ENCODE measurements at regions not wholly inside any gene's neighbourhood (a gene's known extent, or its start where the extent isn't known, plus 50 kb on each side); places are given as distances from the start of the nearest gene placed in this dataset.
"Not testable (repeated sequence)": the region's sequence is repeated elsewhere in the genome, so short reads cannot be mapped to it uniquely, and the experiment has no call there.

DNA sequence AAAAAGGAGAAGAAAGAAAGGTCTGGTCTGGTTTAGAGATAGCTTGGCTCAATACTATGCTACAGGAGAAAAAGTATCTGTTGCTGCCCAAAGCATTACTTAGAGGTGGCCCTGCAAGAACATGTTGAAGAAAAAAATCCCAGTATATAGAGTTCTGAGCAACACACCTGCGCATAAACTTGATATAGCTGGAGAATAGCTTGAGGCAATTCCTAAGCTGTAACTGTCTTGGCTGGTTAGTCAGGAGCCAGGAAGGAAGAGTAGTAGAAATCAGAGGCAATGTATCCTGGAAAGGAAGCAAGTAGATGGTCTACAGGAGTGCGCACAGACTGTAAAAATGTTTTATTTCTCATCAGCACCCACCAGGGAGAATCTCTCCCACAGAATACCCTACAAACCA is 209.7 kb downstream of the SLITRK1 start:
- Histone ChIP-seq H3K27ac (no peak overlapping the region), H3K9me3 (no peaks in the 10 kb centered on the region), H3K4me3 (no peak overlapping the region), H3K36me3 (no peaks in the 10 kb centered on the region), H3K4me1 (replicated peaks) (no peaks in the 10 kb centered on the region), H3K27me3 (replicated peaks; ENCODE audit: insufficient read depth) (no peaks in the 10 kb centered on the region)
- 86% methylated on average over 2 of the region's 2 CpGs for WGBS
- DNase-seq (ENCODE audit: low spot score) = no peak
- intact Hi-C loops (cut with DNase I) = no loop called here
- no peak for TF ChIP-seq POLR2AphosphoS5 (IDR thresholded peaks at IDR 0.05)

DNA sequence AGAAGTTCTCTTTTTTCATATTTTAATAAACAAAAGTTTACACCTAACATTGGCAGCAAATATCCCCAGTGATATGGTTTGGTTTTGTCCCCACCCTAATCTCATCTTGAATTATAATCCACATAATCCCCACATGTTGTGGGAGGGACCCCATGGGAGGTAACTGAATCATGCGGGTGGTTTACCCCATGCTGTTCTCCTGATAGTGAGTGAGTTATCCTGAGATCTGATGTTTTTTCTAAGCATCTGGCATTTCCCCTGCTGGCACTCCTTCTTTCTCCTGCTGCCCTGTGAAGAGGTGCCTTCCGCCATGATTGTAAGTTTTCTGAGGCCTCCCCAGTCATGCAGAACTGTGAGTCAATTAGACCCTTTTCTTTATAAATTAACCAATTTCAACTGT is 214.7 kb downstream of the SLITRK1 start:
- WGBS = 98% methylated on average over 2 of the region's 2 CpGs

DNA sequence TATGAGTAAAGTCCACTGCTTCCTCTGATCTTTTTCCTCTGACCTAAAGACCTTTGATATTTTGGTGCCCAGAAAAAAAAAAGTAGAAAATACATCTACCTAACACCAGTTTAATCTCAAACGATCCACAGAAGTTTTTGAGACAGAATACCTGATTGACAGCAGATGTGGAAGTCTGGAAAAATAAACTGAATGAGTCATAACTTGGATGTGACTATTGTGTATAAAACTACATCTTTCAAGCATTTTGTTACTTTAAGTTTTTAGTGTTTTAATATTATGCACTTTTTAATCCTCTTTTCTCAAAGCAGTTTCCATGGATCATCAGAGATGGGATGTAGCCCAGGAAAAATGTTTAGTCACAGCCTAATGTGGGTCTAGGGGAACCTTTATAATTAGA is 216.1 kb downstream of the SLITRK1 start:
- H3K9me3 ChIP-seq = no peaks in the 10 kb centered on the region
- H3K4me3 ChIP-seq = no peak overlapping the region
- no peaks in the 10 kb centered on the region for H3K36me3 ChIP-seq
- no peaks in the 10 kb centered on the region for H3K27me3 ChIP-seq (replicated peaks; ENCODE audit: insufficient read depth)
- H3K27ac ChIP-seq = no peak overlapping the region
- WGBS = 64% methylated on average over 1 of the region's 1 CpG
- DNase-seq (ENCODE audit: low spot score) = no peak
- TF ChIP-seq, protein P1, sequence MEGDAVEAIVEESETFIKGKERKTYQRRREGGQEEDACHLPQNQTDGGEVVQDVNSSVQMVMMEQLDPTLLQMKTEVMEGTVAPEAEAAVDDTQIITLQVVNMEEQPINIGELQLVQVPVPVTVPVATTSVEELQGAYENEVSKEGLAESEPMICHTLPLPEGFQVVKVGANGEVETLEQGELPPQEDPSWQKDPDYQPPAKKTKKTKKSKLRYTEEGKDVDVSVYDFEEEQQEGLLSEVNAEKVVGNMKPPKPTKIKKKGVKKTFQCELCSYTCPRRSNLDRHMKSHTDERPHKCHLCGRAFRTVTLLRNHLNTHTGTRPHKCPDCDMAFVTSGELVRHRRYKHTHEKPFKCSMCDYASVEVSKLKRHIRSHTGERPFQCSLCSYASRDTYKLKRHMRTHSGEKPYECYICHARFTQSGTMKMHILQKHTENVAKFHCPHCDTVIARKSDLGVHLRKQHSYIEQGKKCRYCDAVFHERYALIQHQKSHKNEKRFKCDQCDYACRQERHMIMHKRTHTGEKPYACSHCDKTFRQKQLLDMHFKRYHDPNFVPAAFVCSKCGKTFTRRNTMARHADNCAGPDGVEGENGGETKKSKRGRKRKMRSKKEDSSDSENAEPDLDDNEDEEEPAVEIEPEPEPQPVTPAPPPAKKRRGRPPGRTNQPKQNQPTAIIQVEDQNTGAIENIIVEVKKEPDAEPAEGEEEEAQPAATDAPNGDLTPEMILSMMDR (IDR thresholded peaks at IDR 0.05) = no peak
- H3K4me1 ChIP-seq (replicated peaks) = no peaks in the 10 kb centered on the region
- intact Hi-C loops (cut with DNase I) = no loop called here

More for the DNA sequence above, 214.7 kb downstream of the SLITRK1 start:
- no peaks in the 10 kb centered on the region for H3K27me3 ChIP-seq (replicated peaks; ENCODE audit: insufficient read depth)
- H3K9me3 ChIP-seq = no peaks in the 10 kb centered on the region
- H3K4me3 ChIP-seq = no peak overlapping the region
- H3K36me3 ChIP-seq = no peaks in the 10 kb centered on the region
- H3K4me1 ChIP-seq (replicated peaks) = no peaks in the 10 kb centered on the region
- no peak for DNase-seq (ENCODE audit: low spot score)
- intact Hi-C loops (cut with DNase I) = no loop called here
- no peak for TF ChIP-seq POLR2A (IDR thresholded peaks at IDR 0.05)
- TF ChIP-seq, protein P1 (IDR thresholded peaks at IDR 0.05) = no peak
- TF ChIP-seq POLR2AphosphoS5 (IDR thresholded peaks at IDR 0.05) = no peak
- no peak overlapping the region for H3K27ac ChIP-seq

DNA sequence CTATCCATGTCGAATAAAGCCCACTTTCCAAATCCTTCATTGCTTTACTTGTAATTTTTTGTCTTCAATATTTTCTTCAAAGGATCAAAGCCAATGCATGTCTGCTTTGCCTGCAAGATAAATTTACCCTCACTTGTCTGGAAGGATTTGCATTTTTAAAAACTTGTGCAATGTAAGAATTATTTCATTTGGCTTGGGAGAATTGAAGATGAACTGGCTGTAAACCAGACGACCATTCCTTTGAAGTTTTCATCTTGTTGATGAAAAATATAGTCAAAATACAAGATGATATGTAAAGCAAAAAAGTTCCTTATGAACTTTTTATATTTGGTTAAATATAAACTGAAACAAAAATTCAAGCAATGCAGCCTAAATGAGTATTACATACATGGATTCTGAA is 225.0 kb downstream of the SLITRK1 start:
- intact Hi-C loops (cut with DNase I) = no loop called here
- no peak overlapping the region for H3K4me3 ChIP-seq
- WGBS = 63% methylated on average over 2 of the region's 2 CpGs
- H3K36me3 ChIP-seq = no peaks in the 10 kb centered on the region
- no peaks in the 10 kb centered on the region for H3K9me3 ChIP-seq
- H3K4me1 ChIP-seq (replicated peaks) = no peaks in the 10 kb centered on the region
- no peaks in the 10 kb centered on the region for H3K27me3 ChIP-seq (replicated peaks; ENCODE audit: insufficient read depth)
- no peak for TF ChIP-seq POLR2AphosphoS5 (IDR thresholded peaks at IDR 0.05)
- TF ChIP-seq, protein P1 (IDR thresholded peaks at IDR 0.05) = no peak
- no peak for TF ChIP-seq POLR2A (IDR thresholded peaks at IDR 0.05)
- no peak for DNase-seq (ENCODE audit: low spot score)
- no peak overlapping the region for H3K27ac ChIP-seq

DNA sequence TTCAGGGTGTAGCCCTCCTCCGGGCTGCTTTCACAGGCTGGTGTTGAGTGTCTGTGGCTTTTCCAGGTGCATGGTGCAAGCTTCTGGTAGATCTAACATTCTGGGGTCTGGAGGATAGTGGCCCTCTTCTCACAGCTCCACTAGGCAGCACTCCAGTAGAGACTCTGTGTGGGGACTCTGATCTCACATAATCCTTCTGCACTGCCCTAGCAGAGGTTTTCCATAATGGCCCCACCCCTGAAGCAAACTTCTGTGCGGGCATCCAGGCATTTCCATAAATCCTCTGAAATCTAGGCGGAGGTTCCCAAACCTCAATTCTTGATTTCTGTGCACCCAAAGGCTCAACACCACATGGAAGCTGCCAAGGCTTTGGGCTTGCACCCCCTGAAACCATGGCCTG is 239.7 kb downstream of the SLITRK1 start:
- H3K4me1 ChIP-seq (replicated peaks); DNase-seq (ENCODE audit: low spot score); H3K36me3 ChIP-seq; H3K27me3 ChIP-seq (replicated peaks; ENCODE audit: insufficient read depth); H3K9me3 ChIP-seq; intact Hi-C loops (cut with DNase I); H3K4me3 ChIP-seq; H3K27ac ChIP-seq: not testable (repeated sequence)
- WGBS = 72% methylated on average over 3 of the region's 3 CpGs

DNA sequence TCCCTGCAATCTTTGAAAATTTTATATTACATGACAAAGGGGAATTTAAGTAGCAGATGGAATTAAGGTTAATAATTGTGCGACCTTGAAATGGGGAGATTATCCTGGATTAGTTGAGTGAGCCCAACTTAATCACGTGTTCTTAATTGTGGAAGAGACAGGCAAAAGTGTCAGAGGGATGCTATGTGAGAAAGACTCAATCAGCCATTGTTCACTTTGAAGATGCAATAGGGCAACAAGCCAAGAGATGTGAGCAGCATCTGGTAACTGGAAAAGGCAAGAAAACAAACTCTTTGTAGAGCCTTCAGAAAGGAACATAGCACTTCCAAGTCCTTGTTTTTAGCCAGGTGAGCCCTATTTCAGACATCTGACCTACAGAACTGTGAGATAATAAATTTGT is 247.7 kb downstream of the SLITRK1 start:
- H3K36me3 ChIP-seq = no peaks in the 10 kb centered on the region
- H3K4me3 ChIP-seq = no peak overlapping the region
- H3K9me3 ChIP-seq = no peaks in the 10 kb centered on the region
- no peaks in the 10 kb centered on the region for H3K27me3 ChIP-seq (replicated peaks; ENCODE audit: insufficient read depth)
- H3K27ac ChIP-seq = no peak overlapping the region
- no peaks in the 10 kb centered on the region for H3K4me1 ChIP-seq (replicated peaks)
- TF ChIP-seq POLR2A (IDR thresholded peaks at IDR 0.05) (no peak), POLR2AphosphoS5 (IDR thresholded peaks at IDR 0.05) (no peak)
- TF ChIP-seq, protein P1 (IDR thresholded peaks at IDR 0.05) = no peak
- no peak for DNase-seq (ENCODE audit: low spot score)
- intact Hi-C loops (cut with DNase I) = no loop called here
- 90% methylated on average over 2 of the region's 2 CpGs for WGBS
